GM18507 (cell line): ENCODE measurements at regions not wholly inside any gene's neighbourhood (a gene's known extent, or its start where the extent isn't known, plus 50 kb on each side); places are given as distances from the start of the nearest gene placed in this dataset.
"Not testable (repeated sequence)": the region's sequence is repeated elsewhere in the genome, so short reads cannot be mapped to it uniquely, and the experiment has no call there.

Experiments used
- DNase-seq: peaks from one replicate; pipeline ENCODE4 v3.0.0; 2011; ENCODE audit warnings: low read depth; ENCODE audit not compliant: insufficient read length; ENCODE audit errors: extremely low spot score
- FAIRE-seq: peaks from 2 replicates; lab custom pipeline; 2011; peaks lifted over from hg19 to GRCh38; lab: Jason Lieb, UNC

DNA sequence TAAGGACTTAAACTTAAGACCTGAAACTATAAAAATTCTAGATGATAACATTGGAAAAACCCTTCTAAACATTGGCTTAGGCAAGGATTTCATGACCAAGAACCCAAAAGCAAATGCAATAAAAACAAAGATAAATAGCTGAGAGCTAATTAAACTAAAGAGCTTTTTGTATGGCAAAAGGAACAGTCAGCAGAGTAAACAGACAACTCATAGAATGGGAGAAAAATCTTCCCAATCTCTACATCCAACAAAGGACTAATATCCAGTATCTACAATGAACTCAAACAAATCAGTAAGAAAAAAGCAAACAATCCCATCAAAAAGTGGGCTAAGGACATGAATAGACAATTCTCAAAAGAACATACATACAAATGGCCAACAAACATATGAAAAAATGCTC is 316.1 kb downstream of the HGF start:
- DNase-seq, FAIRE-seq: not testable (repeated sequence)

DNA sequence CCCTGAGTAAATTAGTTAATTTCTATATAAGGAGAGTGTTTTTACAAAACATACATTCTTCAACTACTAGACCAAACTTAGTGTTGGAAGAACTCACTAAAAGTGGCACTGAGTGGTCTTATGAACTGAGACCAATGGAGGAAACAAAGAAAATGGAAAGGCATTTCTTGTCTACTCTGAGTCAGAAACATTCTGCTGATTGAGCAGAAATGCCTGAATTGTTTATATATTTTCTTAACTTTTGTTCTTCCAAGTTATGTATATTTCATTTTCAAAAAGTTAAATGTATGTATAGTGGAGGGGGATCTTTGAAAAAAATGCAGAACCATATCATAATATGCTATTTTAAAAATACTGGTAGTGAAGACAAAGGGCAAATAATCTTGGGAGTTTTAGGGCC is 320.7 kb downstream of the HGF start:
- no peak for DNase-seq
- no peak for FAIRE-seq

DNA sequence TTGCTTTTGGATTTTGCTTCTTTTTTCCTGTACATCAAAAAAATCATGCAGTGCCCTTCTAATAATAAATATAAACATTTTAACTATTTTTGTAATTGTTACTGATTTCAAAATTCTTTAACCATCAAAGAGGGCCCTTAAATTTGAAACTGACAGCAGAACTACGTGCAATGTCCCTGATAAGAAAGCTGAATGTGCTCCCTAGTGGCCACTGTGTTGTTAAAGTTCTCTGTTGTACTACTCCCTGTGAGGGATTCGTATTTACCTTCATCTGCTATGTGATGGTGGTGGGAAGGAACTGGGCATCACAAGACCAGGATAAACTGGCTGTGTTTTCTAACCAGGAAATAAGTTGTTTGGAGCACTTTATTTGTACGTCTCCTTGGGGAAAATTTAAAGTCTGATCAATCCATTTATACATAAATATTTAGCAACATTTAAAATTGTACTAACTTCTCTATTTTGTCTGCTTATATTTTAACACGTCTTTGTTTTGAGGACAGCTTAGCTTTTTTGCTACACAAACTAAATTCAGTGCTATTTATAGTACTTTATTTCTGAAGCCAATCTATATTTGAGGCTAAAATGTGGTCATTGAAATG is 322.4 kb downstream of the HGF start:
- FAIRE-seq = no peak
- no peak for DNase-seq

DNA sequence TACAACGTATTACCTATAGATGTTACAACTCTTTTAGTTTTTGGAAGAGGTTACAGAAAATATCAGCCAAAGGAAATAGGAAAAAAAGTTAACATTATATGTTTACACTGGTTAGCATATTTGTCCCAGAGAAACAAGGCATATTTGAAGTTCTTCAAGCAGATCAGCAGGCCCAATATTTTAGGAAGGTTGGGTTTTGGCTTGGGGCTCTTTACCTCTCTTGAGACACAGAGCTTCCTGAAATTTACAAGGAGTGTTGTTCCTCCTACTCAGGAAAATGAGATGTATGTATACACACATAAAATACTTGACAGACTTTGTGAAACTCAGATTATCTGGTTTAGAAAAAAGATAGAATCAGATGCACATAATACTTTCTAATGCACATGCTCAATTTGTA is 323.6 kb downstream of the HGF start:
- no peak for FAIRE-seq
- no peak for DNase-seq

DNA sequence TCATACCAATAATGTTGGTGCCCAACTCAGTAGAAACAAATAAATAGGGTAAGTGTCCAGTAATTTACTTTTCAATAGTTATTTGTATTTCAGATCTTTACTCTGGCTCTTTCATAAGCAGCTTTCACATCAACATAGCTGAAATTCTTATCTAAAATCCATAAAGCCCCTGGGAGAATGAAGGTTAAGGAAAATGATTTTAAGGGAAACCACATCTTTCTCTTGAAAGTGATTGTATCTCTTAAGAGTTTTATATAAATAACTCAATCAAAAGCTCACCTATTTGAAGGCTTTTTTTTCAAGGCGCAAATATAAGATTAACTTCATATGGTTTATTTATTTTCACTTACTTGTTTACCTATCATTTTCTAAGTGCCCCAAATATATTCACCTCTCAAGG is 324.4 kb downstream of the HGF start:
- FAIRE-seq (no peak), DNase-seq (no peak)

DNA sequence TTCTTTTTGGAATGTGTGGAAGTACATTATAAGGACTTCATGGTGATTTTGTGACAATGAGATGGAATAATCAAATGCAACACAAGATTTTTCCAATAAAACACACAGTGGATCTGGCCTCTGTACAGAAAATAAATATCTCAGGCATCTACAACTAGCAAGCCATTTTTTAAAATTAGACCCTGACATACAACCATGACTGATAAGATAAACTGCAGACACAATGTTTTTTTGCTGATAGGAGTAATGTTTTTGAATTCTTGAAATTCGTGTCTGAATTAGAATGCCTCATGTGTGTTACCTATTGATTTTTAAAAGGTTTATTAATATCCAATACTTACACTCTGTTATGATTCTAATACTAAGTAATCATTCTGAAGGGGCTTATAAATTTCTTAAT is 328.1 kb downstream of the HGF start:
- DNase-seq (no peak), FAIRE-seq (no peak)

DNA sequence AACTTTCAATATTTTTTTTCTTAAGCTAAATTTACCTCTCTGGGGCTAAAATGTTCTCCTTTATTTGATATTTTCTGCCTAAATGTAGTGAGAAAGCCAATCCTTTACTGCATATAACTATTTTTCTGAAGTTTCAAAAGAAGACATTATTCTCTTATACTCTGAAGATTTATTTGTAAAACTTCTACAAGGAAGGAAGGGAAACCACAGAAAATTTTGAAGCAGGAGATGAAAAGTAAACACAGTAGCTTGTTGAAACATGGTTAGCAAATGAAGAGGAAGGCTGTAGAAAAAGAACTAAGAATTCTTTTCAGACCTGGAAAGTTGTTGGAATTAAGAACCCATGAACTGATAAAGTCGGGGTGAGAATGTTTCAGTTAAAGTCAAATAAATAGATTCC is 330.3 kb downstream of the HGF start:
- FAIRE-seq (no peak), DNase-seq (no peak)

DNA sequence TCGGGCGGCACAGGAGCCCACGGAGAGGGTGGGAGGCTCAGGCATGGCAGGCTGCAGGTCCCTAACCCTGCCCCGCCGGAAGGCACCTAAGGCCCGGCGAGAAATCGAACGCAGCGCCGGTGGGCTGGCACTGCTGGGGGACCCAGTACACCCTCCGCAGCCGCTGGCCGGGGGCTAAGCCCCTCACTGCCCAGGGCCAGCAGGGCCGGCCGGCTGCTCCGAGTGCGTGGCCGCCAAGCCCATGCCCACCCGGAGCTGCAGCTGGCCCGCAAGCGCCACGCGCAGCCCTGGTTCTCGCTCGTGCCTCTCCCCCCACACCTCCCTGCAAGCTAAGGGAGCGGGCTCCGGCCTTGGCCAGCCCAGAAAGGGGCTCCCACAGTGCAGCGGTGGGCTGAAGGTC is 332.7 kb downstream of the HGF start:
- not testable (repeated sequence) for DNase-seq, FAIRE-seq

DNA sequence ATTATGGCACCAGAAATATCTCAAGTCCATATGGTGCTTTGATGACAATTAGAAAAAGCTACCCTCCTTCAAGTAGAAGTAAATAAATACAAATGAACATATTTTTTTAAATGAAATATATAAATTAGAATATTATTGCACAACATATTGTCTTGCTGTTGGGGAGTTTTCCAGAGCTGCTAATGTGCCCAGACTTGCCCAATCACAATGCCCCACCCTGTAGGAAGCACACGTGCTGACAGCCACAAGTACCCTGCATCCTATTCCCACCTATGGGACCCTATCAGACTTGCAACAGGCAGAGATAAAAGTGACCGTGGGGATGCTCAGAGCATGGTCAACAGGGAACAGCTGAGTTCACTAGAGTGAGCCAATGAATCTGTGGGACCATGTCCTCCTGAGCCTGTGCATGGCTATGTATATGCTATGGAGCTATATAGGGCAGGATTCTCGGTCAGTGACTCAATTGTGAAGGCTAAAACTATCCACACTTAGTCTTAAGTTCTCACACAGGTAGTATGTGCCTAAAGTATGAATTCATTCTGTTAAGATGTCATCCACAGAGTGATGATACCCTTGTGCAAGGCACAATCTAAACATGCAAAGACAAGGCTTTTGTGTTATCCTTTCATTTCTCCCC is 336.0 kb downstream of the HGF start:
- DNase-seq (no peak), FAIRE-seq (no peak)

DNA sequence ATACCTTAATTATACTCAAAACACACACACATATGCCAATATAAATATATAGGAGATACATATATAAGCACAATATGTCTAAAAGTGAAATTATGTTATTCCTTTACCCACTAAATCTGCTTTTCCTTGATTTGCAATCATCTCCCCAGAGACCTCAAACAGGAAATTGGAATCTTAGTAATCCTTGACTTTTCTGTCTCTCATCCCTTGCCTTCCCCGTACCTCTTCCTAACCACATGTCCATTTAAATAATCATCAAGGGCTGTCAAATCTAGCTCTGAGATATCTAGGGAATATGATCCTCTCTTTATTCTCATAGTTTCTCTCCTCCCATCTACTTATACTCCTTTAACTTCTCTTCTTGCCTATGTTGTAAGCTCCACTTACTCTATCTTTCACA is 336.6 kb downstream of the HGF start:
- FAIRE-seq = no peak

DNA sequence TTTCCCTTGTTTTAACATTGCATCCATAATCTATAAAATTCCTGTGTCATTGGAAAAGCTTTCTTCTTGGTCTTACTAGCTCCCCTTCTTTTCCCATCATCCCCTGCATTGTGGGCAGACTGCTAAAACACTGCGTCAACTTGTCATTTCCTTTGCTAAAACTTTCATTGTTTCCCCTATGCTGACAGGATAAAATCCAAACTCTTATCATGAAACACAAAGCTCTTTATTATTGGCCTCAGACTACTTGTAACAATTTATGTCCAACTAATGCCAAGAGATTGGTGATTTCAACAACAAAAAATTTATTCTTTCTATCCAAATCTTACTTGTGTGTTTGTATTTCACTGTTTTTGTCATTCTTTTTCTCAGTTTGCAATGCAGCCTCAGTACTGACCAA is 339.1 kb downstream of the HGF start:
- DNase-seq = no peak
- FAIRE-seq = no peak

More for the DNA sequence above, 336.6 kb downstream of the HGF start:
- no peak for DNase-seq

DNA sequence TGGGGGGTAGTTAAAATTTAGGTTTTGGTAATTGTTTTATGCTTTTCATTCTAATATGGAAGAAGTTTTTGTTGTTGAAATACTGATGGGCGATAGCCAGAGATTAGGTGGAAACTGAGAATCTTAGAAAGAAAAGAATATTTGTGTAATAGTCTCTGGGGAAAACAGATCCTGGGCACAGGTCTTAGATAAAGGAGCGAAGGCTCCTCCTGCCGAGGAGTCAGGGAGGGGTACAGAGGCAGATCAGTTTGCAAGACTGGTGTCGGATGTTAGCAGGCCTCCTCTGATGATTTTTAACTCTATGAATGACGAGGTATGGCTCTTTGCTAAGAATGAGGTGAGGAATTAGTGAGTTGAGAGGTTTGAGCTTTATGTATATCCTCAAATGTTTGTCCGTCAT is 339.7 kb downstream of the HGF start:
- FAIRE-seq = no peak

DNA sequence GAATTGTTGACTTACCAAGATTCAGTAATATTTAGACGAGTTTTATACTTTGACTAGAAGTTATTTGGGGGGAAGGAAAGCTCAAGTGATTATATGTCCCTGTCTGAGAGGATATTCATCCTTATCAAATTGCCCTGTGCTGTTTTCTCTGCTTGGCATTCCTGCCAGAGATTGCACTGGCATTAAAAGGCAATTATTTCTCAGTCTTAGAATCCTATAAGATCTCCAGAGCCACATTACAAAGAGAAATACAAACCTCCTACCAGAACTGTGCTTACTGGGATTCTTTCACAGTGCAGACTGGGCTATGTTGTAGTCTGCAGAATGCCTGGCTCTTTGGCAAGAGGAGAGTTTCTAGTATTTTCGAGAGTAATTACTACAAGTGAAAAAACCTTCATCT is 342.4 kb downstream of the HGF start:
- no peak for FAIRE-seq
- no peak for DNase-seq

More for the DNA sequence above, 339.7 kb downstream of the HGF start:
- no peak for DNase-seq

DNA sequence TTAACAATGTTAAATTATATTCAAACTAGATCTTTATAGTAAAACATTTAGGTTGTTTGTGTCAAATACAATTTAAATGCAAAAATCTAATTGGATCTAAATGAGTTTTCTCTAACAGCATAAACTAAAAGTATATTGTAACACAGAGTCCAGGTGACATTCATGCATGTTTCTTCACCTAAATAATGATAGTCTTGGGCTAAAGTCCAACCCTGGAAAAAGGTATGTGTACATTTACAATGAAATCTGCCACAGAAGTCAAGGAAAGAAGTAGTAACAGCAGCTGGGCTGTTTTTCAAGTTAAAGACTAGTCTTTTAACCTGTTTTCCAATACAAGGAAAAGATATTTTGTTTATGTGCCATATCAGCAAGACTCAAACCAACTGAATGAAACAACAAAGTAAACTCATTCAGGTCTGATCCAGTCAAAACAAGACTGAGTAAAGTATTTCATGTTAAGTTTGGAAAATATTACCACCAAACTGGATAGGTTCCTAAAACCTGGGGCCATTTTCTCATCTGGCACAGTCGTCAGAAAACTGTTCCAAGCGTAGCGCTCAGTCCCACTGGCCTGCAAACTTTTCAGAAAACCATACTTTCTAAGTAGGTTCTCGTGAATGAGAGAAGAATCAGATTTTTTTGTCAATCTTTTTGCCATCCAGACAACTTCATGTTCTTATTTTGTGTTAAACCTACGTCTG is 349.2 kb downstream of the HGF start:
- FAIRE-seq = no peak

DNA sequence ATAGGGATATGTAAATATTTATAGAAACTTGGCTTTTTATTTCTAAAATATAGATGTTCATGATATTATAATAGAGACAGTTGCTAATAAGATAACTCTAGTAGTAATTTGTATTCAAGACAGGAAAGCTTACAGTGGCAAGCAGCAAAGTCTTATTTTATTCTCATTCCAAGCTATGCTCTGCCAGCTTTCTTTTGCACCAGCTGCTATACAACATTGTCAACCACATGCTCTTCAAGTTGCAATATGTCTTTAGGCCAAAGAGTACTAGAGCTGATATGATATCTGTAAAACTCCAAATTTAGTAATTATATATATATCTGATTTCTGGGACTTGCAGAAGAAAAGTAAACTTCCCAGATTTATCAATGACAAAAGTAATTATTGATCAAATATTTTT is 350.1 kb downstream of the HGF start:
- no peak for FAIRE-seq
- DNase-seq = no peak

More for the DNA sequence above, 349.2 kb downstream of the HGF start:
- no peak for DNase-seq

DNA sequence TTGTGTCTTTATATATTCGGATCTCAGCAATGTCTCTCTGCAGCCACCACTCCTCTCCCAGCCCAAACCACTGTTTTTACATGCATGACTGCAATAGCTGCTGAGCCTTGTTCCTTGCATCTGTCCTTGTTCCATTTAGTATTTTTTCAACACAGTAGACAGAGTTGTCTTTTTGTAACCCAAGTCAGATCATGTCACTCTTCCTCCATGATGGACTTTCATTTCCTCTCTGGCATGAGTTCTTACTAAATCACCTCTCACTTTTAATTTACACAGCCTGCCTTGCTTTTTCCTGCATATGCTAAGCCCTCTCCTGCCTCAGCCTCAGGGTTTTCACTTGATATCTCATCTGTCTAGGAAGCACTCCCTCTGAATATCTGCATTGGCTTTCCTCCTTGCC is 353.2 kb downstream of the HGF start:
- DNase-seq = no peak
- no peak for FAIRE-seq

DNA sequence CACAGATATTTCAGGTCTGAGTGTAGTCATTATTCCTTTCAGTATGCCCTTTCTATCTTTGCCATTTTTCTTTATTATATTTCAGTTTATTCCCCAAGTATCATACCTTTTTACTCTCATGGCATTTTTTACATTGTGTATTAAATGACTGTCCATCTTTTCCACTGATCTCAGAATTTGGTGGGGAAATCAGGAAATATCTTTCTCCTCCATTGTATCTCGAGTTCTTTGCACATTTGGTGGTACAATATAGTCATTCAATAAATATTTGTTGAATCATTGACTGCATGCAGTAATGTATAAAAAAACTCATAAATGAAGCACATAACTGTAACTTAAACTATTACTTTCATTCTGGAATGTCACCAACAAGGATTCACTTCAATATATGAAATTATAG is 354.7 kb downstream of the HGF start:
- FAIRE-seq (no peak), DNase-seq (no peak)

DNA sequence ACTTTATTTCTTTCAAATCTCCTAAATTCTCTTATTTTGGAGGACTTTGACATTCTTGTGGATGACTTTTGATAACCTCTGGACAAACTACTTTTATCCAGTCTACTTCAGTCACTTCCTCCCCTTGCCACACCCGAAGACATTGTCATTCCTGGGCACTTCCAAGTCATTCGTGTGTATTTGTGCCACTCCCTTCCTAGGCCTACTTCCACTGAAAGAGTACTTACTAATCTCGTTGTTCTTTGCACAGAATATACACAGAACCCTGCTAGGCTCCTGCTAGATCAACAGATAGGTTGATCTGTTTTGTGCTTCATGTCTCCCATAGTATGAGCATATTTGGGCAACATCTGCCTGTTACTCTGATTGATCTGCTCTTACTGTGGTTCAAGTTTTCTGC is 355.4 kb downstream of the HGF start:
- FAIRE-seq (no peak), DNase-seq (no peak)

DNA sequence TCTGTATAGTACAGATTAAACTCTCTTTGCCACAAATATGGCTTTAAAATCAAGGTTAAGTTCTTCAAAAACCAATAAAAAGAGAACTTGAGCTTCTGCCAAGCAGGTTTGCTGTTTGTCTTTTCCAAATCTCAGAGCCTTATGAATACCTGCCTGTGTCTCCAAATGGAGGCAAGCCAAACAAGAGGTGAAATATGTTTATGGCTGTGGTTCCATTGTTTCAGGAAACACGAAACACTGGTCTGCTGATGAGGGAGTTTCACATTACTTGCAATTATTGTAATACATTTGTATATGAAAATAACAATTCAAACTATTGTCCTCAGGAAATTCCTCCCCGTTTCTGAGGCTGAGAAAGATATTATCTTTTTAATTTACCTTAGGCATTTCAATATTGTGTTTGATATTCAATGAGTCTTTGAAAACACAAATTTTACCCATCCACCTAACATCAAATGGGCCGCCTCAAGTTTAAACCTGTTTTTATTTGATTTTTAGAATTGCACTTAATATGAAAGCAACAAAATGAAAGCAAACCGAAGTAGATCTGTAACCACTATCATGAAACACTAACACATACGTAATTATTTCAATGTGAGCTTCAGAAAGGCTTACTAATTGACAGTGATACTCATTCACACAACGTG is 359.3 kb downstream of the HGF start:
- DNase-seq (no peak), FAIRE-seq (no peak)

DNA sequence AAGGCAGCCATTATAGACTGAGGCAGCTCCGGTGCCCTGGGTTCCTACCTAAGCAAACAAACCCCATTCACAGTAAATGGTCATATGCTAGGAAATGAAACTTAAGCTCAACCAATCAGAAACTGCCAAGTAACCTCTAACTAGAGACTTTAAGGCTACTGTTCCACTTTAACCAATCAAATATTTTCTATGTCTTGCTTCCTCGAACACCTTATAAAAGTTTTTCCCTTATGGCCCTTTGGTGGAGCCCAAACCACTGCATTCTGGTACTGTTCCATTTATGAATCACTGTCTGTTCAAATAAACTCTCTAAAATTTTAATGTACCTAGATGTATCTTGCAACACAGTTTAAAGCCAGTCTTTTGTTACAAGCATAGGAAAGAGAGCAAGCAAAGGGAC is 361.1 kb downstream of the HGF start:
- FAIRE-seq (no peak), DNase-seq (no peak)

DNA sequence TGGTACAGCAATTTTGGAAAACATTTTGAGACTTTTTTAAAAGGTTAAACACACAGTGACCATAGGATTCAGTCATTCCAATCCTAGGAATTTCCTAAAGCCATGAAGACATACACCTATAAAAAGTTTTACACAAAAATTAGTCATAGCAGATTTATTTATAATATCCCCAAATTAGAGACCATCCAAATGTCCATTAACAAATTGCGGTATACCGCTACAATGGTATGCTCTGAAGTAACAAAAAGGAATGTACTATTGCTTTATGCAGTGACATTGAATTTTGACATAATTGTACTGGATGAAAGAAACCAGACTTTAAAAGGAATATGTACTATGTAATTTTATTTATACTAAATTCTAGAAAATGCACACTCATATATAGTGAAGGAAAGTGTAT is 362.8 kb downstream of the HGF start:
- DNase-seq (no peak), FAIRE-seq (no peak)
